CD14-positive monocyte (primary cell): ENCODE measurements at regions not wholly inside any gene's neighbourhood (a gene's known extent, or its start where the extent isn't known, plus 50 kb on each side); places are given as distances from the start of the nearest gene placed in this dataset.
"Not testable (repeated sequence)": the region's sequence is repeated elsewhere in the genome, so short reads cannot be mapped to it uniquely, and the experiment has no call there.

Experiments
- DNase-seq, 3 donors: peaks; one replicate each; pipeline ENCODE4 v3.0.0-alpha.2; 2011 to 2022
- H2AFZ ChIP-seq: 2 replicates; pipeline ENCODE4 v1.6.0; 2012; ENCODE audit warnings: mild to moderate bottlenecking, low read depth, low read length, inconsistent platforms; ENCODE audit not compliant: insufficient read depth, poor library complexity, severe bottlenecking
- H3K27ac ChIP-seq, 2 donors: 1 replicate in 1 of 2; 2 replicates in 1 of 2; pipeline ENCODE4 v1.5.1; 2012 to 2013; ENCODE audit warnings: low read length in 2 of 2, control low read depth in 1 of 2, inconsistent platforms in 1 of 2, low read depth in 1 of 2, mild to moderate bottlenecking in 1 of 2
- H3K27me3 ChIP-seq, 2 donors: one replicate each; pipeline versions ENCODE4 v1.6.0 to v1.6.1; 2011 to 2013; ENCODE audit warnings: low read length in 2 of 2; ENCODE audit not compliant: control insufficient read depth in 2 of 2, insufficient read depth in 2 of 2
- H3K36me3 ChIP-seq, 2 donors: replicated peaks in 1 of 2; 1 replicate in 1 of 2; 2 replicates in 1 of 2; pipeline versions ENCODE4 v1.5.1 to v1.6.1; 2012 to 2013; ENCODE audit warnings: low read length in 2 of 2, control low read depth in 1 of 2, inconsistent platforms in 1 of 2, mild to moderate bottlenecking in 1 of 2; ENCODE audit not compliant: insufficient read depth in 2 of 2, control insufficient read depth in 1 of 2
- H3K4me1 ChIP-seq, 2 donors: 1 replicate in 1 of 2; 2 replicates in 1 of 2; pipeline versions ENCODE4 v1.5.1 to v1.6.1; 2012 to 2013; ENCODE audit warnings: low read length in 2 of 2, control low read depth in 1 of 2, inconsistent platforms in 1 of 2, mild to moderate bottlenecking in 1 of 2, moderate library complexity in 1 of 2; ENCODE audit not compliant: insufficient read depth in 2 of 2, control insufficient read depth in 1 of 2
- H3K4me2 ChIP-seq: replicated peaks from 2 replicates; pipeline ENCODE3; 2012; ENCODE audit warnings: low read length, moderate library complexity, mild to moderate bottlenecking; ENCODE audit not compliant: poor library complexity, severe bottlenecking; ENCODE audit errors: extremely low read depth
- H3K4me3 ChIP-seq, 3 experiments: fragments of 200-600 bp in 1 of 3; sonication (generic) in 1 of 3; replicated peaks in 1 of 3; 1 replicate in 2 of 3; 2 replicates in 1 of 3; pipeline ENCODE4 v1.5.1; 2011 to 2013; ENCODE audit warnings: low read length in 3 of 3, mild to moderate bottlenecking in 3 of 3, control low read depth in 2 of 3, low read depth in 2 of 3, inconsistent platforms in 1 of 3, moderate library complexity in 1 of 3
- H3K79me2 ChIP-seq: 2 replicates; pipeline ENCODE4 v1.6.0; 2012; ENCODE audit warnings: mild to moderate bottlenecking, control low read depth, inconsistent platforms, low read length, moderate library complexity; ENCODE audit not compliant: insufficient read depth
- H3K9ac ChIP-seq: 2 replicates; pipeline ENCODE4 v1.6.0; 2017; ENCODE audit warnings: low read length, mild to moderate bottlenecking; ENCODE audit not compliant: insufficient read depth, poor library complexity, severe bottlenecking
- H3K9me3 ChIP-seq, 2 donors: replicated peaks in 1 of 2; 1 replicate in 1 of 2; 2 replicates in 1 of 2; pipeline versions ENCODE4 v1.5.1 to v1.6.1; 2012 to 2013; ENCODE audit warnings: low read length in 2 of 2, control low read depth in 1 of 2; ENCODE audit not compliant: control insufficient read depth in 1 of 2, insufficient read depth in 1 of 2
- H4K20me1 ChIP-seq: 2 replicates; pipeline ENCODE4 v1.6.0; 2012; ENCODE audit warnings: mild to moderate bottlenecking, low read length, control low read depth, moderate library complexity; ENCODE audit not compliant: insufficient read depth
- H3K27ac Mint-ChIP-seq, 7 donors: one replicate each; pipeline ENCODE4 v1.8.0; 2020; ENCODE audit warnings: mild to moderate bottlenecking in 7 of 7, mixed read lengths in 7 of 7, moderate library complexity in 6 of 7, inconsistent platforms in 2 of 7
- H3K27me3 Mint-ChIP-seq, 3 donors: one replicate each; pipeline ENCODE4 v1.8.0; 2021 to 2022; ENCODE audit warnings: low read depth in 3 of 3, mild to moderate bottlenecking in 3 of 3, mixed read lengths in 3 of 3, moderate library complexity in 3 of 3, inconsistent platforms in 1 of 3
- H3K36me3 Mint-ChIP-seq, 2 donors: one replicate each; pipeline ENCODE4 v1.8.0; 2020; ENCODE audit warnings: mixed read lengths in 2 of 2, inconsistent platforms in 1 of 2, mild to moderate bottlenecking in 1 of 2
- H3K4me1 Mint-ChIP-seq: one replicate; pipeline ENCODE4 v1.8.0; 2020; ENCODE audit warnings: mild to moderate bottlenecking, mixed read lengths
- H3K4me3 Mint-ChIP-seq, 2 donors: one replicate each; pipeline ENCODE4 v1.8.0; 2020; ENCODE audit warnings: mild to moderate bottlenecking in 2 of 2, mixed read lengths in 2 of 2, moderate library complexity in 1 of 2
- H3K9me3 Mint-ChIP-seq, 7 donors: one replicate each; pipeline ENCODE4 v1.8.0; 2020 to 2022; ENCODE audit warnings: mixed read lengths in 7 of 7, mild to moderate bottlenecking in 6 of 7, moderate library complexity in 6 of 7, inconsistent platforms in 2 of 7
- CTCF ChIP-seq: fragments of 200-600 bp; IDR thresholded peaks from one replicate; pipeline ENCODE4 v1.8.0; 2022; ENCODE audit warnings: antibody characterized with exemption, mild to moderate bottlenecking
- WGBS: methylation state at CpG from one replicate; pipeline ENCODE4 v1.1.5; 2013; ENCODE audit warnings: missing lambda C conversion rate; ENCODE audit not compliant: insufficient coverage; 5-methylcytosine and 5-hydroxymethylcytosine counted together
- intact Hi-C, 2 donors: fragments of 100-400 bp; cut with micrococcal nuclease; formaldehyde crosslinking; loops; one replicate each; pipeline versions ENCODE4 v1.15.0 to v1.15.1; 2023

GRCh38 chr9:65430221-65430620 is 145.2 kb upstream of the FOXD4L5 start:
- H4K20me1 ChIP-seq = no peaks in the 10 kb centered on the region
- no peaks in the 10 kb centered on the region for H3K27me3 ChIP-seq
- Mint-ChIP-seq H3K4me3 (no peak overlapping the region), H3K27ac (no peak overlapping the region), H3K9me3 (peaks cover 30 to 81% (median 65%) of the 10 kb centered on the region in 7 donors), H3K36me3 (no peaks in the 10 kb centered on the region), H3K4me1 (no peaks in the 10 kb centered on the region), H3K27me3 (peaks cover 0 to 2% (median 0%) of the 10 kb centered on the region in 3 donors)
- H3K4me2 ChIP-seq = no peak overlapping the region
- intact Hi-C loops = no loop called here
- H3K4me1 ChIP-seq = no peaks in the 10 kb centered on the region
- DNase-seq = no peak
- 74% methylated on average over 7 of the region's 7 CpGs for WGBS
- peaks cover 79 to 94% of the 10 kb centered on the region in 2 donors for H3K9me3 ChIP-seq
- no peak overlapping the region for H2AFZ ChIP-seq
- no peak overlapping the region for H3K9ac ChIP-seq
- no peak for TF ChIP-seq CTCF
- H3K4me3 ChIP-seq = no peak overlapping the region
- no peak overlapping the region for H3K27ac ChIP-seq
- H3K36me3 ChIP-seq = no peaks in the 10 kb centered on the region
- no peaks in the 10 kb centered on the region for H3K79me2 ChIP-seq

DNA sequence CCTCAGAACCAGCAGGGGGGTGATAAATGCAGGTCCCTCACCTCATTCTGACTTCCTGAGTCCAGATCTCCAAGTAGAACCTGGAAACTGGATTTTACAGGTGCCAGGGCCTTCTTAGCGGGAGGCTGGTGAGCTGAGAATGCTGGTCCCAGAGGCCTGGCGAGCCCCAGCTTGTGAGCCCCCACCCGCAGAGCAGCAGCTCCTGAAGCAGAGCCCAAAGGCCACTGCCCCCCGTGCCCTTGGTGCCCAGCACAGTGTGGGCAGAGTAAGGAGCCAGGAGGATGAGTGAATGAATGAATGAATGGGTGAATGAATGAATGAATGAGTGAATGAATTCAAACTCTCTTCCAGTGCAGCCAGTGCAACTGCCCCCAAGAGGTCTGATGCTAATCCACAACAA is 142.4 kb upstream of the FOXD4L5 start:
- H3K4me1 Mint-ChIP-seq, intact Hi-C loops, H3K4me1 ChIP-seq, H3K27ac ChIP-seq, H3K36me3 ChIP-seq, H3K36me3 Mint-ChIP-seq, H3K27me3 ChIP-seq, H3K4me3 Mint-ChIP-seq, H3K27ac Mint-ChIP-seq, H2AFZ ChIP-seq, DNase-seq, H3K27me3 Mint-ChIP-seq, H4K20me1 ChIP-seq, H3K79me2 ChIP-seq, H3K4me3 ChIP-seq, H3K4me2 ChIP-seq, H3K9ac ChIP-seq: not testable (repeated sequence)
- no CpG with 5 or more reads among the region's 4 CpGs for whole genome bisulfite sequencing
- peaks cover 27 to 74% (median 55%) of the 10 kb centered on the region in 7 donors for H3K9me3 Mint-ChIP-seq
- H3K9me3 ChIP-seq = peaks cover 63 to 88% of the 10 kb centered on the region in 2 donors

GRCh38 chr9:65426813-65427212 is 141.8 kb upstream of the FOXD4L5 start:
- H3K27ac ChIP-seq, H3K79me2 ChIP-seq, H3K4me1 Mint-ChIP-seq, H3K4me3 Mint-ChIP-seq, H3K9ac ChIP-seq, intact Hi-C loops, H3K27ac Mint-ChIP-seq, H4K20me1 ChIP-seq, H3K36me3 Mint-ChIP-seq, H3K4me3 ChIP-seq, H2AFZ ChIP-seq, H3K36me3 ChIP-seq, H3K27me3 ChIP-seq, H3K4me2 ChIP-seq, DNase-seq, H3K27me3 Mint-ChIP-seq, H3K4me1 ChIP-seq: not testable (repeated sequence)
- peaks cover 57 to 85% of the 10 kb centered on the region in 2 donors for H3K9me3 ChIP-seq
- H3K9me3 Mint-ChIP-seq = peaks cover 24 to 71% (median 53%) of the 10 kb centered on the region in 7 donors
- 76% methylated on average over 4 of the region's 10 CpGs for WGBS
